ENCODE measurements at regions not wholly inside any gene's neighbourhood (a gene's known extent, or its start where the extent isn't known, plus 50 kb on each side); places are given as distances from the start of the nearest gene placed in this dataset.

DNA sequence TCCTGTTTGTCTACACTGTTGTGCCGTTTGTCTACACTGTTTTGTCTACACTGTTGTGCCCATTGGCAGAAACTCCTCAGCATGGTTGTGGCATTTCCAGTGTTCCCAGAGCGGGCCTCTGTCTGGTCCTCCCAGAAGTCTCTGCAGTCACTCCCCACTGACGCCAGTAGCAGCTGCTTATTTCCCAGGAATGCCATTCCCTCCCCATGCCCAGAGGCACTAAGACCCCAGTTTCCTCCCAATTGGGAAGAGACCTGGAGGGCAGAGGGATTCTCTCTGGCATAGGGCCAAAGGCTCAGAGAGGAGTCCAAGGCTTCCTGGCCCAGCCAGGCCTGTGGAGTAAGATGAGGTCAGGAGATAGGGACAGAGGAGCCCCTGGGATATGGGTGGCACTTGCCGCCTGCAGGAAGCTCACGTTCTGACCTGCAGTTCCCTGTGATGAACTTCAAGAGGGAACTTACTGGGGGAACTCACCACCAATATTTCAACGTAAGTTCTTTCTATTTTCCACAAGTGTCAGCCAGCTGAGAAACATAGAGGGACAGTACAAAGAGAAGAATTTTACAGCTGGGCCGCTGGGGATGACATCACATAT, 69.1 kb downstream of the TNFAIP2 start:
- TF ChIP-seq CTCF (IDR thresholded peaks at IDR 0.05) (no peak), POLR2A (IDR thresholded peaks at IDR 0.05) (no peak)
